Aorta (tissue), 5 donors: ENCODE measurements at regions not wholly inside any gene's neighbourhood (a gene's known extent, or its start where the extent isn't known, plus 50 kb on each side); places are given as distances from the start of the nearest gene placed in this dataset.

Experiments used
- ATAC-seq: fragments of 200-7000 bp; cut with Tn5 transposase; one replicate; pipeline ENCODE4 v1.9.1; 2022; ENCODE audit warnings: moderate library complexity; ENCODE audit not compliant: low FRiP score
- DNase-seq, 2 donors: peaks; one replicate each; pipeline ENCODE4 v3.0.0-alpha.2; 2020
- H3K27ac ChIP-seq, 2 donors: one replicate each; pipeline ENCODE4 v1.5.1; 2013; ENCODE audit warnings: low read length in 2 of 2, mild to moderate bottlenecking in 2 of 2, moderate library complexity in 2 of 2, control low read depth in 1 of 2, inconsistent platforms in 1 of 2, low read depth in 1 of 2
- H3K27me3 ChIP-seq, 2 donors: one replicate each; pipeline ENCODE4 v1.6.1; 2013; ENCODE audit warnings: control low read depth in 1 of 2, low read length in 1 of 2, mild to moderate bottlenecking in 1 of 2, moderate library complexity in 1 of 2; ENCODE audit not compliant: insufficient read depth in 2 of 2, control insufficient read depth in 1 of 2
- H3K36me3 ChIP-seq, 2 donors: one replicate each; pipeline ENCODE4 v1.6.1; 2013; ENCODE audit warnings: control low read depth in 1 of 2, low read length in 1 of 2, mild to moderate bottlenecking in 1 of 2; ENCODE audit not compliant: insufficient read depth in 2 of 2, control insufficient read depth in 1 of 2
- H3K4me1 ChIP-seq, 2 donors: one replicate each; pipeline ENCODE4 v1.6.1; 2013; ENCODE audit warnings: low read length in 2 of 2, control low read depth in 1 of 2, mild to moderate bottlenecking in 1 of 2, moderate library complexity in 1 of 2; ENCODE audit not compliant: insufficient read depth in 2 of 2, control insufficient read depth in 1 of 2
- H3K4me3 ChIP-seq, 2 donors: one replicate each; pipeline ENCODE4 v1.5.1; 2013; ENCODE audit warnings: low read length in 2 of 2, control low read depth in 1 of 2, mild to moderate bottlenecking in 1 of 2
- H3K9me3 ChIP-seq: one replicate; pipeline ENCODE4 v1.6.1; 2013; ENCODE audit warnings: mild to moderate bottlenecking, low read length; ENCODE audit not compliant: control insufficient read depth
- WGBS, 2 donors: extraction: QIAGEN DNeasy Blood & Tissue Kit; methylation state at CpG; one replicate each; pipeline ENCODE4 v1.1.7; 2013; 5-methylcytosine and 5-hydroxymethylcytosine counted together
- intact Hi-C, 2 donors: fragments of 100-400 bp; cut with DNase I; formaldehyde crosslinking; loops; one replicate each; pipeline versions ENCODE4 v1.14.2 to v1.15.0; 2022
- donor health status: healthy with polysubstance abuse.
- donor health status: Bipolar disorder and iron deficiency.
- donor health status: DM: no; HTN: no; CAD: no.
- donor health status: DM: no; HTN: no; CAD: no.
- donor health status: DM: yes; HTN: yes; CAD: no.

DNA sequence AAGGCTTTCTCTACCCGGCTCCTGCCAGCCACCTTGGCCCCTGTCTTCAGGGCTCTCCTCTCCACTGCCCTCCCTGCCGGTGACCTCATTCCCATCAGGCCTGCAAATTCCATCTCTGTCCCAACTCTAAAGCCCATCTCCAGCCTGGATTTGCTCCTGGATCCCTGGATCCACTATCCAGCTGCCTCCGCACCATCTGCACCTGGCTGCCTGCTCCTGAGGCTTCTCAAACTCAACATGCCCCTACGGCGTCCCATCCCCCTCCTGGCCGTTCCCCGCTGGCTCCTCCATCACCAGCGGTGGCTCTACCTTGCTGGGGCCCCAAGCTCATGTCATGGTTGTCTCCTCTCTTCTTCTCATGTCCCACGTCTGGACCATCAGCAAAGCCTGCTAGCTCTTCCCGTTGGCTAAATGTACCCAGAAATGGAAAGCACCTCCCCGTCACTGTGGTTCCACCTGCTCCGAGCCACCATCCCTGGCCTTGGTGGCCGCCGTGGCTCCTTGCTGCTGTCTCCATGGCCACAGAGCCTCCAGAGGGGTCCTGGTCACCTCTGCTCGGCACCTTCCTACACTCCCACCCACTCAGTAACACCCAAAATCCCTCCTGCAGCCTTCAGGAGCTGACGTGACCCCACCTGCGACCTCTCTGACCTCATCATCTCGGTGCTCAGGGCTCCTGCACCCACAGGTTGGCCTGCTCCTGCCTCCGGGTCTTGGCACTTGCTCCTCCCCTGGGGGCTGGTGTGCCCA lies 58.5 kb downstream of the ADRA2C start:
- intact Hi-C loops, result no loop called here
- no peaks in the 10 kb centered on the region for H3K27me3 ChIP-seq
- H3K9me3 ChIP-seq, result no peaks in the 10 kb centered on the region
- 88 to 91% methylated on average over 19 of the region's 19 CpGs for WGBS, 2 donors
- no peaks in the 10 kb centered on the region for H3K36me3 ChIP-seq
- DNase-seq (peak in 1 of 2 donors; percentile 33), ATAC-seq (no peak)
- H3K27ac ChIP-seq, result no peak overlapping the region
- H3K4me1 ChIP-seq, result no peaks in the 10 kb centered on the region
- no peak overlapping the region for H3K4me3 ChIP-seq

DNA sequence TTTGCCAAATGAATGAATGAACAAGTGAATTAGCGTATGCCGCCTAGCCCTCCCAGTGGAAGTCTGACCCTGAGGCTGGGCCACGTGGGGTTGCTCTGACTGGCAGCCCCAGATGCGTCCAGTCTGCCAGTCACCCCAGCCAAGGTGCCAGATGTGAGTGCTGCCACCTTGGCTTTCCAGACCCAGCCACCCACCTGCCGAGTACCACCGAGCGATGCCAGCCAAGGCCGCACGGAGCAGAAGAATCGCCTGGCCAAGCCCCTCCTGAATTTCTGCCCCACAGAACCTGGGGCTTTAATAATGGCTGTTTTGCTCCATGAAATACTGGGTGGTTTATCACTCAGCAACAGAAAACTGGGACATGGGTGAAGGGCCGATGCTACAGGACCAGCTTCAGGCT lies 59.3 kb downstream of the ADRA2C start:
- ATAC-seq (no peak), DNase-seq (no peak)
- intact Hi-C loops, result no loop called here
- WGBS, 2 donors, result 91% methylated on average over 11 of the region's 11 CpGs
- Histone ChIP-seq H3K36me3 (no peaks in the 10 kb centered on the region), H3K4me1 (no peaks in the 10 kb centered on the region), H3K4me3 (no peak overlapping the region), H3K27me3 (no peaks in the 10 kb centered on the region), H3K27ac (no peak overlapping the region), H3K9me3 (no peaks in the 10 kb centered on the region)

DNA sequence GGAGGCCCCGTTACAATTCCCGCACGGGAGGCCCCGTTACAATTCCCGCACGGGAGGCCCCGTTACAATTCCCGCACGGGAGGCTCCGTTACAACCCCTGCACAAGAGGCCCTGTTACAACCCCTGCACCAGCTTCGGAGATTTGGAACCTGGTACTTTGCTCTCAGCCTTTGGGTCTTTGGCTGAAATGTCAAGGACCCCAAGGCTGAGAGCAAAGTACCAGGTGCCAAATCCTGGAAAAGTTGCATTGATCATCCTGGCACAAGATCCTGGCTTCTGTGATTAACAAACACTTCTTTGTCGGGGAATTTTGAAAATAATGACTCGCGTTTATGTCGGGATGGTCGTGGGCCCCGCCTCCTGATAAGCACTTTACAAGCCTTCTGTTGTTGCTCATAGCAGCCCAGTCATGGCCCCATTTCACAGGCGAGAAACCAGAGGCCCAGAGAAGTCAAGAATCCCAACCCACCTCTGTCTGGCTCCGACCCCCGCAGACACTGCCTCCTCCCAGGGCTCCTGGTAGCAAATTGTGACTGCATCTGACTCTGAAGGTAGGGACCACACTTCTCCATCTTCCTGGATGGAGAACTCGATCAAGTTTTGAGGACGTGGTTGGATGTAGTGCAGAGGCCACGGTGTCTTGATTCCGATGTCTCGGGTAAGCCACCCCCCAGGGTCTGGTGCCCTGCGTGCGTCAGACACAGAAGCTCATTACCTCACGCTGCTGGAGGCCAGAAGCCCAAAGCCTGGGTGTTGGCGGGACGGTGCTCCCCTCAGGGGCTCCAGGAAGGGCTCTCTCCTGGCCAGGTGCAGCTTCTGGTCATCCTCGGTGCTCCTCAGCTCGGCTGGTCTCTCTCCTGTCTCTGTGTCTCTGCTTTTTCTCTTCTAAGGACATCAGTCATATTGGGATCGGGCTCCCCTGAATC lies 60.3 kb downstream of the ADRA2C start:
- no peaks in the 10 kb centered on the region for H3K9me3 ChIP-seq
- H3K4me3 ChIP-seq, result no peak overlapping the region
- 79 to 86% methylated on average over 27 to 33 of the region's 33 CpGs for WGBS, 2 donors
- intact Hi-C loops, result no loop called here
- DNase-seq (no peak), ATAC-seq (no peak)
- no peaks in the 10 kb centered on the region for H3K4me1 ChIP-seq
- no peaks in the 10 kb centered on the region for H3K27me3 ChIP-seq
- no peaks in the 10 kb centered on the region for H3K36me3 ChIP-seq
- H3K27ac ChIP-seq, result no peak overlapping the region

DNA sequence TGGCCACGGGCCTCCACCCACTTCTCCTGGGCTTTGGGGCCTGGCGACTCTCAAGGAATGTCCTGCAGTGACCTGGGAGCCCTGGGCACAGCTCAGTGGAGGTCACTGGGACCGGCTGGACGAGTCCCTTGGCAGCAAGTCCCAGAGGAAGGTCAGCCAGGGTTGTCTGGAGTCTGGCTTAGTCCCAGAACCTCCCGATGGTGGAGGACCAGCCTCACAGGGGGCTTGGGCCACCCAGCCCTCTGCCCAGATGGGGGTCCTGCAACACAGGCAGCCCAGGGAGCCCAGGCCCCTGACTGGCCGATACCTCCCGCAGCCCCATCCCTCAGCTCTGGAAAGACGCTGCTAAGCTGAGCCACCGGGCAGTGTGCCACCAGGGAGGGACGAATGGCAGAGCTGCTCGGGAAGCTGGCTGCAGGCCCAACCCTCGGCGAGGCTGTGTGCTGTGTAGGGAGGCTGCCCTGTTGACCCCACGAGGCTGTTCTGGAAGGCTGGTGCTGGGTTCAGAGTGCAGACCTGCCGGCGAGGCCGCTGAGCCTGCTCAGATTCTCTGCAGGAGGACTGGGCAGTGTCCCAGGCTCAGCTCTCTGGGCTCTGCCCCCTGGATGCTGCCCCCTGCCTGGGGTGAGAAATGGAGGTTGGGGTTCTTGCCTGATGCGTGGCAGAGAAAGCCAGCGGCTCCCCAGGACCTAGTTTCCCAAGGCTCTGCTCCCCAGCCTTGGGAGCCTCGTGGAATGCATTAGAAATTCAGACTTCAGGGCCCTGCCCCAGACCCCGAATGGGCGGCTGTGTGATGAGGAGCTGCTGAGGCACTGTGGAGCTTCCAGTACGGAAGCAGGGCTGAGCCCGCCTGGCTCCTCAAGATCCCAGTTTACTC lies 61.7 kb downstream of the ADRA2C start:
- H3K27ac ChIP-seq, result no peak overlapping the region
- H3K36me3 ChIP-seq, result no peaks in the 10 kb centered on the region
- H3K4me1 ChIP-seq, result no peaks in the 10 kb centered on the region
- no peaks in the 10 kb centered on the region for H3K27me3 ChIP-seq
- peak; percentile 88 to 95 for DNase-seq
- no peaks in the 10 kb centered on the region for H3K9me3 ChIP-seq
- WGBS, 2 donors, result 26 to 30% methylated on average over 24 of the region's 24 CpGs
- intact Hi-C loops, result no loop called here
- no peak overlapping the region for H3K4me3 ChIP-seq
- peak; percentile 82 for ATAC-seq

DNA sequence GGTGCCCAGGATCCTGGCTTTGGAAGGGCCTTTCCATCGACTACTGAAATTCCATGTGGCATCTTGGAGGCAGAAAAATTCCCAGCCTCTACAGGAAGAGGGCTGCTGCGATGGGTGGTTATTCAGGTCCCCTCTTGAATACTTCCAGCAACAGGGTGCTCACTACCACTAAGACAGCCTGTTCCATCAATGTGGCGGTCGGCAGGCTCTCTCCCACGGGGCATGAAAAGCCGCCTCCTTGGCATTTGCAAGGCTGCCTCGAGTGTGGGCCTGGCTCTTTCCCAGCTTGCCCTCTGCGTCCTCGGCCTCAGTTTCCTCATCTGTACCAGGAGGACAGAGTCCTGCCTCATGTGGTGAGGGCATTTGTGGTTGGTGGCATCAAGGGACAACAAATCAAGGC lies 62.4 kb downstream of the ADRA2C start:
- ATAC-seq, result no peak
- DNase-seq, result peak in 1 of 2 donors; percentile 24

DNA sequence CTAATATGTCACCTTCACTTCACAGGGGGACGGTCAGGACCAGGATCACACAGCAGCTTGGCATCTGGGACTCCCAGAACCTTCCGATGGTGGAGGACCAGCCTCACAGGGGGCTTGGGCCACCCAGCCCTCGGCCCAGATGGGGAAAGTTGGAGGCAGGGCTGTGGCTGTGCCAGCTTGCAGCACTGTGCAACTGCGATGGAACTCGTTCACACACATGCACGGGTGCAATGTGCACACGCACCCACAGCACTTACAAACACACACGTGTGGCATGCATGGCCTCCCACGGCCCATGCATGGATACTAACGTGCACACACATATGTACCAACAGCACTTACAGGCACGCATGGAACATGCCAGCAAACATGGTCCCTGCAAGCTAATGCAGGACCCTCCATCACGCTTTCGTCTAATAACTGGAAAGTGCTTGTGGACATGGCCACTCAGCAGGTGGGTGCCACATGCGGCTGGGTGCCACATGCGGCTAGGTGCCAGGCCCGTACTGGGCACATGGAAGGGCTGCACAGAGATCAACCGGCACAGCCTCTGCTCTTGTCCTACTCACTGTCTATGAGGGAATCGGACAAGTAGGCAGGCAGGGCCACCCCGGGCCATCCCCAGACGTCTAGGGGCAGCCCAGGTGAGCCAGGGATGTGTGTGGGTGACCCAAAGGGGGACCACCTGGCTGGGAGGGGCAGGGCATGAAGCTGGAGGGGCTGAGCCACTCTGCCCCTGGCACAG lies 63.2 kb downstream of the ADRA2C start:
- H3K4me3 ChIP-seq, result no peak overlapping the region
- H3K4me1 ChIP-seq, result no peaks in the 10 kb centered on the region
- DNase-seq (no peak), ATAC-seq (no peak)
- no peak overlapping the region for H3K27ac ChIP-seq
- 90 to 92% methylated on average over 20 of the region's 20 CpGs for WGBS, 2 donors
- H3K9me3 ChIP-seq, result no peaks in the 10 kb centered on the region
- H3K36me3 ChIP-seq, result no peaks in the 10 kb centered on the region
- no peaks in the 10 kb centered on the region for H3K27me3 ChIP-seq
- intact Hi-C loops, result no loop called here

More for the DNA sequence above, 62.4 kb downstream of the ADRA2C start:
- no peaks in the 10 kb centered on the region for H3K36me3 ChIP-seq
- H3K4me1 ChIP-seq, result no peaks in the 10 kb centered on the region
- H3K4me3 ChIP-seq, result no peak overlapping the region
- WGBS, 2 donors, result 84 to 91% methylated on average over 9 of the region's 9 CpGs
- H3K27ac ChIP-seq, result no peak overlapping the region
- intact Hi-C loops, result no loop called here
- no peaks in the 10 kb centered on the region for H3K27me3 ChIP-seq
- H3K9me3 ChIP-seq, result no peaks in the 10 kb centered on the region

DNA sequence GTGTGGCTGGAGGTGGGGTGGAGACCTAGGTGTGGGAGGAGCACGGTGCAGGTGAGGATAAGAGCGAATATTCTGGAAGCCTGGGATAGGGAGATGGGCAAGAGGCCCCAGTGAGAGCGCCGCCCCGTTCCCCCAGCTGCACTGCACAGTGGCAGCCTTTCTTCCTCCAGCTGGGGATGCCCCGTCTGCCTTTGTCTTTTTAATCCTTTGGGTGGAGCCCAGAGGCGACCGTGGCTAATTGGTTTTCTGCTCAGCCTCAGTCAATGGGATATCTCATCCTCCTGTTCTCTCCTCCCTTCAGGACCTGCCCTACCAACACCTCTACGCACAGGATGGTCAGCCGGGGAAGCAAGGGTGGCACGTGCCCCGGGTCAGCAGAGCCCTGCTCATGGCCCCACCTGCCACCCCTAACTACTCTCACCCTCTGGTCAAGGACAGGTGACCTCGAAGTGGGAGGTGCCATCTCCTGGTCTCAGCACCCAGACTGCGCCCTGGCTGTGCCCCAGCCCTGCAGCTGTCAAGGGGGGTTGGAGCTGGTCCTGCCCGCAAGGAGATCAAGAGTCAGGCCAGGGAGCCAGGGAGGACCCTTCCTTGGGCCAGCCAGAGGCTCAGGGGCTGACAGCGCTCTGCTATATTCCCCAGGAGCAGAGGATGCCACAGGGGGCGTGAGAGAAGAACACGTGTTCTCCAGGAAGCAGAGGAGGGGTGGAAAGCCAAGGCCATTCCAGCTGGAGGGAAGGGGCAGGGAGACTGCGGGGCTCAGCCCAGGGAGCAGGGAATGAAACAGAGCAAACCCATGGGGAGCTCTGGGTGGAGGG lies 64.0 kb downstream of the ADRA2C start:
- H3K4me3 ChIP-seq, result no peak overlapping the region
- H3K27me3 ChIP-seq, result no peaks in the 10 kb centered on the region
- ATAC-seq (no peak), DNase-seq (peak in 1 of 2 donors; percentile 29)
- H3K4me1 ChIP-seq, result no peaks in the 10 kb centered on the region
- no peaks in the 10 kb centered on the region for H3K9me3 ChIP-seq
- H3K36me3 ChIP-seq, result no peaks in the 10 kb centered on the region
- 82 to 86% methylated on average over 19 of the region's 19 CpGs for WGBS, 2 donors
- intact Hi-C loops, result no loop called here
- H3K27ac ChIP-seq, result no peak overlapping the region
